ENCODE measurements at regions not wholly inside any gene's neighbourhood (a gene's known extent, or its start where the extent isn't known, plus 50 kb on each side); places are given as distances from the start of the nearest gene placed in this dataset.

- no CpG with 5 or more reads among the region's 5 CpGs for WGBS (ENCODE audit: extremely low coverage, insufficient read length, low lambda C conversion rate)
These were observed 215.0 kb downstream of the MYCN start for GRCh38 chr2:16155366-16155765.

More at GRCh38 chr2:16155366-16155765, 215.0 kb downstream of the MYCN start:
- no peaks in the 10 kb centered on the region for H3K27me3 Mint-ChIP-seq (ENCODE audit: low read depth)
- H3K4me2 ChIP-seq (ENCODE audit: insufficient read depth, insufficient read length, low read length) = no peak overlapping the region
- no peak overlapping the region for H3K27ac ChIP-seq (ENCODE audit: insufficient read length, low read depth, low read length)
- no peak overlapping the region for H3K9ac ChIP-seq (ENCODE audit: extremely low read depth, insufficient read length, low read length)
- H4K8ac ChIP-seq (replicated peaks; ENCODE audit: insufficient read length, low read depth, low read length) = no peak overlapping the region
- no peak for DNase-seq
- no peak overlapping the region for H4K91ac ChIP-seq (ENCODE audit: insufficient read length, low read depth, low read length)
- 0 out of 5 replicates have a peak, but pooled peaks cover 0 to 2% of the 10 kb centered on the region in 2 experiments for H3K9me3 Mint-ChIP-seq
- no peak overlapping the region for H2BK120ac ChIP-seq (ENCODE audit: low read depth, low read length, poor library complexity, severe bottlenecking)
- no peak overlapping the region for H2BK20ac ChIP-seq (ENCODE audit: low read depth, low read length, poor library complexity, severe bottlenecking)
- no peak overlapping the region for H3T11ph ChIP-seq (ENCODE audit: low read length)
- no peak overlapping the region for H3K18ac ChIP-seq (ENCODE audit: insufficient read length, low read depth, low read length)
- no peak overlapping the region for H2BK12ac ChIP-seq (ENCODE audit: insufficient read length, low read depth, low read length)
- H3K79me1 ChIP-seq (ENCODE audit: insufficient read depth, low read depth, low read length, poor library complexity, severe bottlenecking) = no peaks in the 10 kb centered on the region
- H4K20me1 ChIP-seq (ENCODE audit: control insufficient read depth, insufficient read depth, insufficient read length) = no peaks in the 10 kb centered on the region
- no peak overlapping the region for H2AFZ ChIP-seq (ENCODE audit: low read length)
- H2BK5ac ChIP-seq (ENCODE audit: insufficient read length, low read length) = no peak overlapping the region
- H3K23me2 ChIP-seq (ENCODE audit: insufficient read length, low read depth, low read length, poor library complexity, severe bottlenecking) = no peaks in the 10 kb centered on the region
- H3K56ac ChIP-seq (ENCODE audit: insufficient read length, low read depth, low read length) = no peak overlapping the region
- H3K27ac Mint-ChIP-seq = no peak overlapping the region
- H3K14ac ChIP-seq (ENCODE audit: insufficient read depth, low read length) = no peak overlapping the region
- H3K36me3 Mint-ChIP-seq (ENCODE audit: insufficient read depth in 1 of 3, low read depth in 3 of 3) = no peaks in the 10 kb centered on the region; a peak in 1 of 7 replicates
- H3K9me3 ChIP-seq (ENCODE audit: control insufficient read depth, low read depth, low read length) = no peaks in the 10 kb centered on the region
- no peak overlapping the region for H3K23ac ChIP-seq (ENCODE audit: insufficient read length, low read depth, low read length)
- H2BK15ac ChIP-seq (ENCODE audit: low read depth, low read length) = no peak overlapping the region
- no peaks in the 10 kb centered on the region for H3K79me2 ChIP-seq (ENCODE audit: insufficient read depth, low read length)
- no peak for TF ChIP-seq CTCF (conservative IDR thresholded peaks at IDR 0.05)
- no peaks in the 10 kb centered on the region for H3K27me3 ChIP-seq (ENCODE audit: insufficient read depth, low read length)
- no peak overlapping the region for H2AK5ac ChIP-seq (ENCODE audit: insufficient read length, low read length)
- peaks cover 0 to 2% of the 10 kb centered on the region in 2 experiments; a peak in 1 of 4 replicates for H3K4me1 Mint-ChIP-seq
- H4K5ac ChIP-seq (ENCODE audit: insufficient read length, low read depth, low read length) = no peak overlapping the region
- H3K4me1 ChIP-seq (ENCODE audit: insufficient read depth, low read length) = no peaks in the 10 kb centered on the region
- no peak overlapping the region for H3K4me3 Mint-ChIP-seq
- no peak overlapping the region for H3K4ac ChIP-seq (ENCODE audit: low read depth, low read length)

Measured in H9 (cell line).